B cell (primary cell): ENCODE measurements at regions not wholly inside any gene's neighbourhood (a gene's known extent, or its start where the extent isn't known, plus 50 kb on each side); places are given as distances from the start of the nearest gene placed in this dataset.

Experiments used
- ATAC-seq: fragments of 200-7000 bp; cut with Tn5 transposase; one replicate; pipeline ENCODE4 v1.10.0; 2021; ENCODE audit warnings: low read depth, mild to moderate bottlenecking, moderate number of reproducible peaks, moderate library complexity
- CTCF ChIA-PET: fragments of 350-600 bp; sonication (Branson Sonifier 250); formaldehyde crosslinking; loops from one replicate; lab custom pipeline; 2021; ENCODE audit warnings: antibody characterized with exemption, inconsistent platforms; lab: Charles Lee
- POLR2A ChIA-PET: fragments of 350-600 bp; sonication (Branson Sonifier 250); formaldehyde crosslinking; loops from one replicate; lab custom pipeline; 2021; ENCODE audit warnings: antibody characterized with exemption; lab: Charles Lee
- DNase-seq: peaks from one replicate; pipeline ENCODE4 v3.0.0; 2013
- H2AFZ ChIP-seq: 2 replicates; pipeline ENCODE4 v1.6.1; 2012; ENCODE audit warnings: mild to moderate bottlenecking, low read depth, low read length; ENCODE audit not compliant: insufficient read depth, poor library complexity, severe bottlenecking
- H3K27ac ChIP-seq, 2 donors: 1 replicate in 1 of 2; 2 replicates in 1 of 2; pipeline ENCODE4 v1.5.1; 2012 to 2013; ENCODE audit warnings: low read length in 2 of 2, mild to moderate bottlenecking in 2 of 2, moderate library complexity in 1 of 2
- H3K27me3 ChIP-seq, 4 experiments: fragments of 200-600 bp in 1 of 4; sonication (generic) in 1 of 4; replicated peaks in 1 of 4; 1 replicate in 2 of 4; 2 replicates in 2 of 4; pipeline versions ENCODE4 v1.6.1 to v1.7.0; 2013 to 2016; ENCODE audit warnings: low read length in 3 of 4, mild to moderate bottlenecking in 2 of 4, mixed read lengths in 1 of 4, moderate library complexity in 1 of 4; ENCODE audit not compliant: insufficient read depth in 4 of 4, control insufficient read depth in 3 of 4; ENCODE audit errors: control extremely low read depth in 1 of 4
- H3K36me3 ChIP-seq, 2 experiments: replicated peaks in 1 of 2; 1 replicate in 1 of 2; 2 replicates in 1 of 2; pipeline versions ENCODE4 v1.6.1 to v1.7.1; 2013; ENCODE audit warnings: low read length in 1 of 2; ENCODE audit not compliant: insufficient read depth in 2 of 2, control insufficient read depth in 1 of 2; ENCODE audit errors: control extremely low read depth in 1 of 2, extremely low read depth in 1 of 2
- H3K4me1 ChIP-seq, 2 donors: fragments of 200-600 bp in 1 of 2; sonication (generic) in 1 of 2; 1 replicate in 1 of 2; 2 replicates in 1 of 2; pipeline versions ENCODE4 v1.5.1 to v1.6.1; 2013 to 2017; ENCODE audit warnings: low read length in 2 of 2; ENCODE audit not compliant: control insufficient read depth in 2 of 2, insufficient read depth in 2 of 2
- H3K4me2 ChIP-seq: replicated peaks from 2 replicates; pipeline ENCODE3; 2012; ENCODE audit warnings: mild to moderate bottlenecking, low read depth, low read length; ENCODE audit not compliant: poor library complexity, severe bottlenecking
- H3K4me3 ChIP-seq, 5 experiments: fragments of 200-600 bp in 1 of 5; sonication (generic) in 1 of 5; 1 replicate in 3 of 5; 2 replicates in 2 of 5; pipeline versions ENCODE4 v1.5.1 to v1.7.0; 2011 to 2016; ENCODE audit warnings: low read length in 4 of 5, mild to moderate bottlenecking in 4 of 5, low read depth in 2 of 5, control low read depth in 1 of 5, moderate library complexity in 1 of 5; ENCODE audit not compliant: insufficient read depth in 1 of 5; ENCODE audit errors: control extremely low read depth in 1 of 5, extremely low read depth in 1 of 5
- H3K79me2 ChIP-seq: fragments of 200-600 bp; sonication (generic); one replicate; pipeline ENCODE4 v1.6.0; 2016; ENCODE audit warnings: low read length; ENCODE audit not compliant: control insufficient read depth, insufficient read depth
- H3K9ac ChIP-seq: fragments of 200-600 bp; sonication (generic); 2 replicates; pipeline ENCODE4 v1.6.1; 2017; ENCODE audit warnings: mild to moderate bottlenecking, low read length, moderate library complexity
- H3K9me3 ChIP-seq, 3 donors: one replicate each; pipeline versions ENCODE4 v1.6.1 to v1.7.1; 2013; ENCODE audit warnings: low read length in 2 of 3; ENCODE audit not compliant: control insufficient read depth in 2 of 3, insufficient read depth in 1 of 3; ENCODE audit errors: control extremely low read depth in 1 of 3
- H4K20me1 ChIP-seq: 2 replicates; pipeline ENCODE4 v1.6.0; 2012; ENCODE audit warnings: mild to moderate bottlenecking, low read length; ENCODE audit not compliant: insufficient read depth, control insufficient read depth, poor library complexity, severe bottlenecking
- H3K27ac Mint-ChIP-seq: one replicate; pipeline ENCODE4 v1.8.0; 2021; ENCODE audit warnings: mixed read lengths
- H3K27me3 Mint-ChIP-seq: one replicate; pipeline ENCODE4 v1.8.0; 2021; ENCODE audit warnings: mixed read lengths
- H3K4me1 Mint-ChIP-seq: one replicate; pipeline ENCODE4 v1.8.0; 2021; ENCODE audit warnings: mixed read lengths
- H3K4me3 Mint-ChIP-seq: one replicate; pipeline ENCODE4 v1.8.0; 2021; ENCODE audit warnings: mixed read lengths
- H3K9me3 Mint-ChIP-seq: one replicate; pipeline ENCODE4 v1.8.0; 2022; ENCODE audit warnings: mixed read lengths; ENCODE audit not compliant: insufficient read depth
- CTCF ChIP-seq: fragments of 200-600 bp; IDR thresholded peaks from one replicate; pipeline ENCODE4 v1.8.0; 2022; ENCODE audit warnings: antibody characterized with exemption, mild to moderate bottlenecking
- EZH2 ChIP-seq: IDR thresholded peaks from 2 replicates; pipeline ENCODE4 v1.6.1; 2012; ENCODE audit warnings: borderline replicate concordance, low read depth, mild to moderate bottlenecking, moderate library complexity, low read length; ENCODE audit not compliant: insufficient read depth, poor library complexity, severe bottlenecking
- WGBS: methylation state at CpG from one replicate; pipeline ENCODE4 v1.1.5; 2013; ENCODE audit warnings: missing lambda C conversion rate; ENCODE audit not compliant: insufficient coverage; 5-methylcytosine and 5-hydroxymethylcytosine counted together
- intact Hi-C: fragments of 100-400 bp; cut with micrococcal nuclease; formaldehyde crosslinking; loops from one replicate; pipeline ENCODE4 v1.10.0; 2022

DNA sequence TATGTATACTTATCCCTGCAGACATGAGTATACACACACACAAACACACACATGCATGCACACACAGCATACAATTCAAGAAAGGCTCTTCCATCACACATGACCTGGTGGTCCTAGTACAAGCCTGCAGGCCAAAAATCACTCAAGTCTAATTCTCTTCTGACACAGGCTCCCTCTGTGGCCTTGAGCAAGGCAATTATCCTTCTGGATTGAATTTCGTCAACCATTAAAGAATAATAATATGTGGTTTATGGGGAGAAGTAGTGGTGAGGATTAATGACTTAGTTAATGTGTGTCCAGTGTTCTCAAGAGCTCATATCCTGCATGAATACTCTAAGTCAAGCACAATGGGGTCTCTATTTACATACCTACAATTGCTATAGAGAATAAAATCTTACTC is 161.8 kb upstream of the KIAA1217 start:
- no peak overlapping the region for H2AFZ ChIP-seq
- no peaks in the 10 kb centered on the region for H3K79me2 ChIP-seq
- no peak for TF ChIP-seq CTCF
- no peak for TF ChIP-seq EZH2
- H3K4me3 ChIP-seq, result no peak overlapping the region
- no peaks in the 10 kb centered on the region for H3K4me1 Mint-ChIP-seq
- peaks cover 0 to 8% (median 0%) of the 10 kb centered on the region in 3 donors for H3K9me3 ChIP-seq
- H3K36me3 ChIP-seq, result no peaks in the 10 kb centered on the region
- peaks cover 4% of the 10 kb centered on the region for H3K9me3 Mint-ChIP-seq
- no peak overlapping the region for H3K27ac ChIP-seq
- whole genome bisulfite sequencing, result no CpG with 5 or more reads among the region's 1 CpG
- ATAC-seq, result no peak
- no peaks in the 10 kb centered on the region for H4K20me1 ChIP-seq
- no peak overlapping the region for H3K9ac ChIP-seq
- no peaks in the 10 kb centered on the region for H3K4me1 ChIP-seq
- H3K4me2 ChIP-seq, result no peak overlapping the region
- ChIA-PET CTCF (no interaction called here), POLR2A (no interaction called here)
- no peaks in the 10 kb centered on the region for H3K27me3 ChIP-seq
- no peak overlapping the region for H3K4me3 Mint-ChIP-seq
- no peaks in the 10 kb centered on the region for H3K27me3 Mint-ChIP-seq
- intact Hi-C loops, result no loop called here
- H3K27ac Mint-ChIP-seq, result no peak overlapping the region
- no peak for DNase-seq

- H3K4me3 Mint-ChIP-seq, result no peak overlapping the region
- WGBS, result no CpG with 5 or more reads among the region's 2 CpGs
- H3K27ac Mint-ChIP-seq, result no peak overlapping the region
- Histone ChIP-seq H3K9me3 (peaks cover 0 to under 1% (median 0%) of the 10 kb centered on the region in 3 donors), H3K4me1 (no peaks in the 10 kb centered on the region), H3K36me3 (no peaks in the 10 kb centered on the region), H3K27me3 (no peaks in the 10 kb centered on the region), H3K79me2 (no peaks in the 10 kb centered on the region), H3K27ac (no peak overlapping the region), H3K4me2 (no peak overlapping the region), H4K20me1 (no peaks in the 10 kb centered on the region), H3K4me3 (no peak overlapping the region), H2AFZ (no peak overlapping the region), H3K9ac (no peak overlapping the region)
- no peaks in the 10 kb centered on the region for H3K27me3 Mint-ChIP-seq
- intact Hi-C loops, result no loop called here
- no peak for DNase-seq
- TF ChIP-seq CTCF, result no peak
- TF ChIP-seq EZH2, result no peak
- ChIA-PET CTCF (no interaction called here), POLR2A (no interaction called here)
- peaks cover 4% of the 10 kb centered on the region for H3K9me3 Mint-ChIP-seq
- H3K4me1 Mint-ChIP-seq, result no peaks in the 10 kb centered on the region
- ATAC-seq, result no peak
Measured at GRCh38 chr10:24054421-24054820, 154.5 kb upstream of the KIAA1217 start.
